ENCODE measurements at regions not wholly inside any gene's neighbourhood (a gene's known extent, or its start where the extent isn't known, plus 50 kb on each side); places are given as distances from the start of the nearest gene placed in this dataset.
"Not testable (repeated sequence)": the region's sequence is repeated elsewhere in the genome, so short reads cannot be mapped to it uniquely, and the experiment has no call there.

DNA sequence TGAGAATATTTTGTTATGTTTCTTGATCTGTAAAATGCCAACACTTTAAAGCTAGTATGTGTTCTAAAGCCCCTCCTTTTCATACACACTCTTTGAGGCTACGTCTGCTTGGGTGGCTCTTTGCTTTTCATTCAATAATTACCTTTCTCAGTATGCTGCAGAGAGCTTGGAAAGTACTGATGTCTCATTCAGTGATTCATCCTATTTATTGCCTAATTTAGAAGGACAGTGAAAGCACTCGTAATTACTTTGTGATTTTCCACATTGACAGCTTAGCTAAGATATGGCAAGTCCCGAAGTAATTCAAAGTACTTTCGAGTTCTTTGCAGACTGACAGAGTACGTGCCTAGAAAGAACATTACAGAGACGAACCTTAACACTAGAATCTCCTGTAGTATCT, 57.2 kb downstream of the BMP15 start:
- Histone ChIP-seq H3K36me3 (ENCODE audit: insufficient read depth in 1 of 2, low read depth in 1 of 2) (no peaks in the 10 kb centered on the region), H3K4me1 (no peaks in the 10 kb centered on the region), H3K27ac (no peak overlapping the region), H3K4me3 (no peak overlapping the region), H3K9me3 (no peaks in the 10 kb centered on the region), H3K27me3 (ENCODE audit: insufficient read depth in 3 of 3, low read length in 2 of 3) (peaks cover 0 to 6% (median 0%) of the 10 kb centered on the region in 3 donors)
- intact Hi-C loops (cut with DNase I): no loop called here
- ATAC-seq (no peak), DNase-seq (no peak)
- TF ChIP-seq CTCF (IDR thresholded peaks at IDR 0.05): no peak
- WGBS, 3 donors: 84 to 92% (median 87%) methylated on average over 6 of the region's 6 CpGs

GRCh38 chrX:50968871-50969635, 58.5 kb downstream of the BMP15 start:
- H3K36me3 ChIP-seq (ENCODE audit: insufficient read depth in 1 of 2, low read depth in 1 of 2); DNase-seq; intact Hi-C loops (cut with DNase I); H3K4me1 ChIP-seq; ATAC-seq; H3K27ac ChIP-seq; H3K9me3 ChIP-seq; H3K27me3 ChIP-seq (ENCODE audit: insufficient read depth in 3 of 3, low read length in 2 of 3); H3K4me3 ChIP-seq: not testable (repeated sequence)
- 62 to 73% (median 64%) methylated on average over 7 of the region's 7 CpGs for WGBS, 3 donors

DNA sequence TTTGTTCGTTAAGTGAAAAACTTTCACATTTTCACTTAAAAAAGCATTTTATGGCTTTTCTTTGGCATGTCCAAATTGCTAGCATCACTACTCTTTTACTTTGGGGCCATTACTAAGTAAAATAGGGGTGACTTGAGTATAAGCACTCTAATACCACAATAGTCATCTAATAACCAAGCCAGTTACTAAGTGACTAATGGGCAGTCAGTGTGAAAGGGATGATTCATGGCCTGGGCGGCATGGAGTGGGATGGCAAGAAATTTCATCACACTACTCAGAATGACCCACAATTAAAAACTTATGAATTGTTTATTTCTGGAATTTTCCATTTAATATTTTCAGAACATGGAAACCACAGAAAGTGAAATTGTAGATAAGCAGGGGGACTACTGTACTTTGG, 60.9 kb downstream of the BMP15 start:
- Histone ChIP-seq H3K4me1 (no peaks in the 10 kb centered on the region), H3K27ac (no peak overlapping the region), H3K9me3 (no peaks in the 10 kb centered on the region), H3K36me3 (ENCODE audit: insufficient read depth in 1 of 2, low read depth in 1 of 2) (no peaks in the 10 kb centered on the region), H3K4me3 (no peak overlapping the region), H3K27me3 (ENCODE audit: insufficient read depth in 3 of 3, low read length in 2 of 3) (peaks cover 0 to 15% (median 0%) of the 10 kb centered on the region in 3 donors)
- DNase-seq: no peak
- no peak for TF ChIP-seq CTCF (IDR thresholded peaks at IDR 0.05)
- 80 to 94% (median 84%) methylated on average over 2 of the region's 2 CpGs for WGBS, 3 donors
- ATAC-seq: no peak
- intact Hi-C loops (cut with DNase I): no loop called here

DNA sequence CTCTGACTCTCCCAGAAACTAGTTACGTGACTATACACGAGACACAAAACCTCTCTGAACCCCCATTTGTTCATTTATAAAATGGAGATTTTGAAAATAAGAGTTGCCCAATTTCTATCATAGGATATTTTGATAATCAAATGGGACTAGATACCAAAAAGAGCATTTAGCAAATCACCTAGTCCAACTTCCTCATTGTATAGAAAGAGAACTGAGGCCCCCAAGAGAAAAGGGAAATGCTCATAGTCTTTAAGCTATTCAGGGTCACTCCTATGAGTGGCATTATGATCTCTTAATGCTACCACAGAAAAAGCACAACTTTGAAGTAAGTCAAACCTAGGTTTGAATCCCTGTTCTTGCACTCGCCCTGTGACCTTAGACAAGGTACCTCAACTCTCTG, 62.7 kb downstream of the BMP15 start:
- TF ChIP-seq CTCF (IDR thresholded peaks at IDR 0.05): no peak
- DNase-seq: no peak
- peaks cover 0 to 12% (median 0%) of the 10 kb centered on the region in 3 donors for H3K27me3 ChIP-seq (ENCODE audit: insufficient read depth in 3 of 3, low read length in 2 of 3)
- no peak overlapping the region for H3K27ac ChIP-seq
- intact Hi-C loops (cut with DNase I): no loop called here
- WGBS, 3 donors: 66 to 87% (median 86%) methylated on average over 3 of the region's 3 CpGs
- H3K36me3 ChIP-seq (ENCODE audit: insufficient read depth in 1 of 2, low read depth in 1 of 2): no peaks in the 10 kb centered on the region
- no peak for ATAC-seq
- no peaks in the 10 kb centered on the region for H3K4me1 ChIP-seq
- H3K9me3 ChIP-seq: no peaks in the 10 kb centered on the region
- no peak overlapping the region for H3K4me3 ChIP-seq

DNA sequence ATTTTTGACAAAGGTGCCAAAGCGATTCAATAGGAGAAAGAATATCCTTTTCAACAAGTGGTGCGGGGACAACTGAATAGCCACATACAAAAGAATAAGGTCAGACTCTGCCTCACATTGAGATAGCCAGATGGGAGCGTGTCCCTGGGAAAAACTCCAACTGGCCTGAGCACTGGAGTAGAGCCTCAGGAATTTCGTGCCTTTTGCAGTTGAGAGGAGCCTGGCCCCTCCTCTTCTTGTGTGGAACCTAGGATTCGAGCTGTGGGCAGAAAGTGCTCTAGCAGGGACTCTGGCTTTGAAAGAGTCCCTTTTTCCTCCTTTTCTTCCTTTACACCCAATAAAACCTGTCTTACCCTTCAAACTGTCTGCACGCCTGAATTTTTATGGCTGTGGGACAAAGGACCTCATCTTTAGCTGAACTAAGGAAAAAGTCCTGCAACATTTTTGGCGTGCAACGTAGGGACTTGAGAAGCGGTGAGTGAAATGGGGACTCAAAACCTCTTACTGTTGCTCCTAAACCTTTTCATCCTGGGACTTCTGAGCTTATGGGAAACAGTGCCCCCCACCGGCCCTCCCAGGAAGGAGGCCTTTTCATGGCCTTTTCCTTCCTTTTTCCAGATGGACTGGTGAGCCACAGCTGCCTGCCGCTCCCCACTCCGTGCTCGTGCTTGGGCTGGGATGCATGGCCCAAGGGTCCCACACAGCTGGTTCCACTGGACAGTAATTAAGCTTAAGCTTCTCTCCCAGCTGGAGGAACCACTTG, 68.6 kb downstream of the BMP15 start:
- no peak overlapping the region for H3K27ac ChIP-seq
- 39 to 47% (median 44%) methylated on average over 13 of the region's 13 CpGs for WGBS, 3 donors
- TF ChIP-seq CTCF (IDR thresholded peaks at IDR 0.05): no peak

More for the DNA sequence above, 68.6 kb downstream of the BMP15 start:
- Histone ChIP-seq H3K27me3 (ENCODE audit: insufficient read depth in 3 of 3, low read length in 2 of 3) (peaks cover 0 to 23% (median 0%) of the 10 kb centered on the region in 3 donors), H3K4me1 (no peaks in the 10 kb centered on the region), H3K36me3 (ENCODE audit: insufficient read depth in 1 of 2, low read depth in 1 of 2) (no peaks in the 10 kb centered on the region), H3K4me3 (no peak overlapping the region), H3K9me3 (no peaks in the 10 kb centered on the region)
- intact Hi-C loops (cut with DNase I): no loop called here
- ATAC-seq (no peak), DNase-seq (no peak)
